ENCODE measurements at regions not wholly inside any gene's neighbourhood (a gene's known extent, or its start where the extent isn't known, plus 50 kb on each side); places are given as distances from the start of the nearest gene placed in this dataset.
A peak's percentile ranks its signal among the peaks of the same experiment; 100 is the strongest.

GRCh38 chr6:19665613-19665909 lies 171.6 kb upstream of the ID4 start:
- no peak overlapping the region for H3K27ac ChIP-seq
- no peak for TF ChIP-seq ZFX (IDR thresholded peaks at IDR 0.05)
- no peak for TF ChIP-seq CTCF (conservative IDR thresholded peaks at IDR 0.05)

- no peak overlapping the region for H3K27ac ChIP-seq
- TF ChIP-seq ZFX (IDR thresholded peaks at IDR 0.05) (no peak), CTCF (conservative IDR thresholded peaks at IDR 0.05) (no peak)
Observed at GRCh38 chr6:19668710-19669109, 168.5 kb upstream of the ID4 start.

GRCh38 chr6:19669206-19669605 lies 168.0 kb upstream of the ID4 start:
- peak overlapping the region; percentile 6; the same call in 1 of the 2 replicates for H3K27ac ChIP-seq
- TF ChIP-seq ZFX (IDR thresholded peaks at IDR 0.05) (no peak), CTCF (conservative IDR thresholded peaks at IDR 0.05) (no peak)

- TF ChIP-seq CTCF (conservative IDR thresholded peaks at IDR 0.05) (no peak), ZFX (IDR thresholded peaks at IDR 0.05) (no peak)
- no peak overlapping the region for H3K27ac ChIP-seq
Observed at GRCh38 chr6:19682859-19683258, 154.3 kb upstream of the ID4 start.

GRCh38 chr6:19690325-19691075 lies 146.7 kb upstream of the ID4 start:
- H3K27ac ChIP-seq, result no peak overlapping the region
- no peak for TF ChIP-seq ZFX (IDR thresholded peaks at IDR 0.05)
- TF ChIP-seq CTCF (conservative IDR thresholded peaks at IDR 0.05), result no peak

GRCh38 chr6:19691465-19692167 lies 145.6 kb upstream of the ID4 start:
- no peak overlapping the region for H3K27ac ChIP-seq
- TF ChIP-seq CTCF (conservative IDR thresholded peaks at IDR 0.05) (no peak), ZFX (IDR thresholded peaks at IDR 0.05) (no peak)

- no peak for TF ChIP-seq ZFX (IDR thresholded peaks at IDR 0.05)
- TF ChIP-seq CTCF (conservative IDR thresholded peaks at IDR 0.05), result no peak
- H3K27ac ChIP-seq, result no peak overlapping the region
Observed at GRCh38 chr6:19692506-19693298, 144.5 kb upstream of the ID4 start.
